ENCODE measurements at regions not wholly inside any gene's neighbourhood (a gene's known extent, or its start where the extent isn't known, plus 50 kb on each side); places are given as distances from the start of the nearest gene placed in this dataset.

- no peak for DNase-seq
Measured at GRCh38 chr17:72388765-72389473, 268.1 kb downstream of the SOX9 start.

- no peak for DNase-seq
Measured at GRCh38 chr17:72390675-72391508, 270.1 kb downstream of the SOX9 start.

DNA sequence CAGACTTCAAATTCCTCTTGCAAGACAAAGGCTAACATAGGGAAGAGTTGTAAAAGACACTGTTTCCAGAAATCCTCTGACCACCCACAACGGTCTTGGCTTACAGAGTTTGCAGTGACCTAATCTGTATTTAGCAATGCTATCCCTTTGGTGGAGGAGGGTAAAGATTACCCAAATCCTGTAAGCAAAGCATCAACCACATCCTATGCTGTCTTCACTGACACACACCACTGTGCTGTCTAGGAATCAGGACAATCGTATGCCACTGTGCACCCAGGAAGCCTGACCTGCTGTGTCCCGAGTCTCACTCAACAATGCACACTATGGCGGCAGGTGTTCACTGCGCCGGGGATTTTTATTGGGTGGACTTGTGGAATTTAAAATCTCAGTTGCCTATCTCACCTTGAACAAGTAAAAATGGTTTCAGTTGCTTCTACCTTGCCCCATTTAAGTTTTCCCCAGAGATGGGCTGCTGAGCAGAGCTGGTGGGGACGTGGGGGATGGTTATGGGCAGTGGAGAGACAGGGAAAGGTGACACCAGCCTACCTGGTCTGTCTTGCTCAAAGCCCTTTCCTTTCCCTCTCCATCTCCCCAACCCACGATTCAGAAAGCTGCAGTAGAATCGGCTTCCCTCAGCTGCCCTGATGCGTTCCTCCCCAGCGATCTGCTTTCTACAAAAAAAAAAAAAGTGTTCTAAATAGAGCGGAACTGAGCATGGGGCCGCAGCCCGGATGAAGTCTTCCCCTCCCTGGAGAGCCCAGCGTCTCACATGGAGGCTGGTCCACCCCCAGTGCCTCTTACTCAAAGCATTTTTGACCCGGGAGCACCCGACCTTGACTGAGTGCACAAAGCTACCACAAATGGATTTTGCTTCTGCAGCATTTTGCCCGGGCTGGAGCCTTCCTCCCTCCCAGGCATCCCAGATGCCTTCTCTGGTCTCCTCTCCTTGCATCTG, 271.5 kb downstream of the SOX9 start:
- DNase-seq, result peak; percentile 49

- DNase-seq, result no peak
Measured at GRCh38 chr17:72393553-72393952, 272.7 kb downstream of the SOX9 start.

GRCh38 chr17:72394531-72394930, 273.7 kb downstream of the SOX9 start:
- DNase-seq, result no peak

- no peak for DNase-seq
Measured at GRCh38 chr17:72396121-72396520, 275.3 kb downstream of the SOX9 start.

DNA sequence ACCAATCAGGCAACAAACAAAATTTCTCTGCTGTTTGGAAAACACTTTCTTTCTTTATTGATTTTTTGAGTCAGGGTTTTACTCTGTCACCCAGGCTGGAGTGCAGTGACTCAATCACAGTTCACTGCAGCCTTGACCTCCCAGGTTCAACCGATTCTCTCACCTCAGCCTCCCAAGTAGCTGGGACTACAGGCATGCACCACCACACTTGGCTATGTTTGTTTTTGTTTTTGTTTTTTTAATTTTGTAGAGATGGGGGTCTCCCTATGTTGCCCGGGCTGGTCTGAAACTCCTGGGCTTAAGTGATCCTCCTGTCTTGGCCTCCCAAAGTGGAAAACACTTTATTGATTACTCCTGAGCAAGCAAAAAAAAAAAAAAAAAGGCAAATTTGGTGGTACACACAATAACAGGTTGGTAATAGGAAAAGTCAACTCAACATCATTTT, 276.4 kb downstream of the SOX9 start:
- DNase-seq, result no peak

DNA sequence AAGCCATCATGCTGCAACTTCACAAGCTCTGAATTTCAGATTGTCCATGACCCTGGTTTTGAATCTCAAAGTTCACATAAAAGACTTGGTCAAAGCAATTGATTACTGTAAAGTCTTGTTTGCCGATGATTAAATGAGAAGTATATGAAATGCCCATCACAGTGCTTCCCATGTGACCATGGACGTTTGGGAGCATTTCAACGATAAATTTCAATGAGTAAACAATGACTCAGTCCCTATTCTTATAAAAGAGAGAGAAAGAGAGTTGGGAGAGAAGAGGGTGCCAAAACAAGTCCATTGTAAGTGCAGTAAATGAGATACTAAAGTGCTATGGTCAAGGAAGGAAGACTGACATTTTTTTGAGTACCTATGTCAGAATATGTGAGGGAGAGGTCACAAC, 276.9 kb downstream of the SOX9 start:
- no peak for DNase-seq

GRCh38 chr17:72399023-72399607, 278.3 kb downstream of the SOX9 start:
- no peak for DNase-seq

DNA sequence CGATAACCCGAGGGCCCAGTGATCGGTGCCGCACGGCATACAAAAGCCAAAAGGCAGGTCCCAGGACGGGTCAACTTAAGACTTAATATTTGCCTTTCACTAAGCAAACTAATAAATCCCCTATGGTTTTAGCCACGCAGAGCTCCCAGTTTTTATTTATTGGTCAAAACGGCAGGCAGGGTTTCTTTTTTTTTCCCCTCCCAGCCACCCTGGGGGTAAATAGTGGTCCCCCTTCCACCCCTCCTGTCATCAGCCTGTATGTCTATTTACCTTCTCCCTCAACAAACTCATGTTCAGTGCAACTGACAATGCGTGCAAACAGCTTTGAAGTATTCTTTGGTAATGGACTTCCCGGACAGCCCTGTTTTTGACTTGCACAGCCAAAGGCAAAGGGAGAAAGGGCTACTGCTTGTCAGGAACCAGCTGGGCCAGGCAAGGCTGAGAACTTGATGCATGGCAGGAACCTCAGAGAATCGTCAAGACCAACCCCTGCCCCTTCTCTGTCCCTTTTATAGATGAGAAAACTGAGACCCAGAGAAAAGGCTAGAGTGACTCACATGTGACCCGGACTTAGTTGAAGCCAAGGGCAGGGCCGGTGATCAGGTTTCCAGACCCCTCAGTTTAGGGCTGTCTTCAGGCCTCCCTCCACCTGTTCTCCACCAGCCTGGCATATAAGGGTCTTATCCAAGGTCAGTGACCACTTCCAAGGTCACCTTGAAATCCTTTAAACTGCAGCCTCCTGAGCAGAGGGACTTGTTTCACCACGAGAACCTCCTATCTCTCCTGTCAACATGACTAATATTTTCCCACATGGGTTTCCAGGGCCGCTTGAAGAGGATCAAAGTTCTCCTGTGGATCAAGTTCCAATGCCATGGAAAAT, 279.0 kb downstream of the SOX9 start:
- DNase-seq, result no peak

DNA sequence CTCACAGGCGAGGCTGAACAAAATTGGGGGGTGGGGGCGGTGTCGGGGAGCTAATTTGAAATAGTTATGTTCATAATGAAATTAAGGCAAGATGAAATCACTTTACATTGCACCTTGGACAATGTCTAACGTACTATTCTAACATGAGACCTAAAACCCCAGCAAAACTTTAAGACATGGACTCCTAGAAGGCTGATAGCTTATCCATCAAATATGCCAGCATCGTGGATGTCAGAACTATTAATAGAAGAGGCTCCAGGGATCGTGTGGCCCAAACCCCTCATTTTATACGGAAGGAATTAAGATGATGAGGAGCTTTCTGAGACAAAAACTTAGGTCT, 279.6 kb downstream of the SOX9 start:
- no peak for DNase-seq

DNA sequence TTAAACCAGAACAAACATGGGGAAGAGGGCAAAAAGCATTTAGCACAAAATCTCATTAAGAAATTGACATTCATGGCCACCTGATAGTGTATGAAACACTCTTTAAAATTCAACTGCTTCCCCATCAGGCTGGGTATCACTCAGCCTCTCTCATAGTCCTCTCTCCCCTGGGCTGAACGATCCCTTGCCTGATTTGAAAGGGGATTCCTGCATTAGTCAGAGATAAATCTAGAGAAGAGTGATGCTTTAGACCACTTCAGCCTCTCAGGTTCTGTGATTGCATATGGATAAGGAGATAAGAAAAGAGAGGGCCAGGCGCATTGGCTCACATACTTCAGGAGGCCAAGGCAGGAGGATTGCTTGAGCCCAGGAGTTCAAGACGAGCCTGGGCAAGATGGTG, 280.0 kb downstream of the SOX9 start:
- DNase-seq, result no peak

- DNase-seq, result no peak
Measured at GRCh38 chr17:72401883-72402726, 281.3 kb downstream of the SOX9 start.

- DNase-seq, result no peak
Measured at GRCh38 chr17:72402727-72403210, 281.9 kb downstream of the SOX9 start.

DNA sequence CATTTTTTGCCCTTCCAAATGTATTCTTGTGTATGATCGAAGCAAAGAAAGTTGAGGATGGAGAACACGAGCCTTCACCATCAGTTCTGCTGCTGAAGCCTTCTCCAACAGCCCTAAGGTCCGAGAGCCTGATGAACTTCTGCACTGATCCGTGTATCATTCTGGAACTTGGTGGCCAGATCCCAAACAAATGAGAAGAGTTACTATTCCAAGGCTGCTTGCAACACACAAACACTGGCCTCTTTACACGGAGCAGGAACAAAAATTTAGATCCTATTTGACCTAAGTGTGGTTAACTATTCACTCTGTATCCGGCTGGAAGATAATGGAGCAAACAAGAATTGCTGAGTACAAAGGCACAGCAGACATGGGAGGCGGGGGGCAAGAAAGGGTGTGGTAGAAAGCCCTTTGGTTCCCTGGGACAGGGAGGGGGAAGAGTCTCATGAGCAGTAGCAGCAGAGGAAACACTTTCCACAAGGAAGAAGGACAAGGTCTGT, 282.9 kb downstream of the SOX9 start:
- no peak for DNase-seq

DNA sequence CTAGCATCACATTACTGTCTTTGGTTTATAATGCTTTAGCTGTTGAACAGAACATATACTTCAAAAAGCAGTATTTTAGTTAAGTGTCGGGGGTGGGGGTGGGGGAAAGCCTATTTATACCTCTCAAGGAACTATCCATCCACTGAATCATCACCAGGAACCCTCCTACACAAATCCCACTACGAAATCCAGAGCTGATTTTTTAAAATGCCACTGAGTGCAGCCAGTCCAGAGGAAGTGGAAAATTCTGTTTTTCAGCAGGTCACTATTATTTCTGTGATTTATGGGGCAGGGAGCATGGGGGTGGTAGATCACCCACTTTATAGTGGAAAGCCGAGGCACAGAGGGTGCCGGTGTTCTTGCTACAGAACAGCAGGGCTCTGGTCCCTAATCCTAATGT, 284.1 kb downstream of the SOX9 start:
- DNase-seq, result no peak

GRCh38 chr17:72405662-72406230, 284.9 kb downstream of the SOX9 start:
- no peak for DNase-seq

GRCh38 chr17:72406498-72406897, 285.7 kb downstream of the SOX9 start:
- DNase-seq, result no peak

GRCh38 chr17:72407336-72407909, 286.6 kb downstream of the SOX9 start:
- no peak for DNase-seq

Data from muscle of arm (tissue), 1 donor.